ENCODE measurements at regions not wholly inside any gene's neighbourhood (a gene's known extent, or its start where the extent isn't known, plus 50 kb on each side); places are given as distances from the start of the nearest gene placed in this dataset.

DNA sequence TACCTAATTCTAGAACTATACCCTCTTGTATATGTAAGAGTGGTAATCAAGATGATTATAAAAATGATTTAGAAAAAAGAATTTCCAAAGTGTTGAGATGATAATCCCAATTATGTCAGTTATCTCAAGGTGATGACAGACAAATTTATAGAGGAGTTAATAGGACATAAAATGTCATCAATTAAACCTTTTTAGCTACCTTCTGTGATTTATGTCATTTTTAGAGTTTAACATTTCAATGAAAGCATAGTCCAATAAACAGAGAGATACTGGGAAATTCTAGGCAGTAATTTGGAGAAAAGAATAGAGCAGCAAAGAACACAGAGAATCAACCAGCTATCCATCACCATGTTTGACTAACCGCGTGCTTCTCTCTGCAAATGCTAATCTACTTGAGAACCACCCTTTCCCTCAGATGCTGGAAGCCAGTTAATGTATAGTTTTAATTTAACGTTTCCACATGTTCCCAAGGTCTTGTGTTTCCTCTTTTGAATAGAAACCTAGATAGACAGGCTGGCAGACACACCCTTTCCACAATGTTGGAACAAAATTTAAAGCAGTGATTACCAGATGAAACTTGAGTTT lies 433.1 kb upstream of the FAM241A start:
- TF ChIP-seq CTCF (optimal IDR thresholded peaks at IDR 0.05 in 1 of 3, IDR thresholded peaks at IDR 0.05 in 1 of 3, conservative IDR thresholded peaks at IDR 0.05 in 1 of 3; ENCODE audit: extremely low read depth in 1 of 3, insufficient read depth in 2 of 3, low read length in 3 of 3) = no peak
- no peak for TF ChIP-seq EZH2 (IDR thresholded peaks at IDR 0.05; ENCODE audit: low read length)

Measured in keratinocyte (primary cell).